ENCODE measurements at regions not wholly inside any gene's neighbourhood (a gene's known extent, or its start where the extent isn't known, plus 50 kb on each side); places are given as distances from the start of the nearest gene placed in this dataset.

GRCh38 chr1:217076902-217077301 is 353.7 kb upstream of the ESRRG start:
- TF ChIP-seq EGR1 (IDR thresholded peaks at IDR 0.05) (no peak), TEAD4 (IDR thresholded peaks at IDR 0.05) (no peak), YY1 (IDR thresholded peaks at IDR 0.05; ENCODE audit: low read depth) (no peak), TCF12 (IDR thresholded peaks at IDR 0.05; ENCODE audit: low read depth) (no peak), CEBPB (IDR thresholded peaks at IDR 0.05) (no peak), TAF1 (IDR thresholded peaks at IDR 0.05; ENCODE audit: low read depth) (no peak), FOXM1 (IDR thresholded peaks at IDR 0.05; ENCODE audit: borderline replicate concordance, low read depth) (no peak), CREB1 (IDR thresholded peaks at IDR 0.05; ENCODE audit: low read depth) (no peak), MAX (IDR thresholded peaks at IDR 0.05) (no peak), EP300 (IDR thresholded peaks at IDR 0.05; ENCODE audit: borderline replicate concordance) (no peak), RAD21 (IDR thresholded peaks at IDR 0.05; ENCODE audit: low read depth) (no peak)
- TF ChIP-seq, protein P1, sequence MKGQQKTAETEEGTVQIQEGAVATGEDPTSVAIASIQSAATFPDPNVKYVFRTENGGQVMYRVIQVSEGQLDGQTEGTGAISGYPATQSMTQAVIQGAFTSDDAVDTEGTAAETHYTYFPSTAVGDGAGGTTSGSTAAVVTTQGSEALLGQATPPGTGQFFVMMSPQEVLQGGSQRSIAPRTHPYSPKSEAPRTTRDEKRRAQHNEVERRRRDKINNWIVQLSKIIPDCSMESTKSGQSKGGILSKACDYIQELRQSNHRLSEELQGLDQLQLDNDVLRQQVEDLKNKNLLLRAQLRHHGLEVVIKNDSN (IDR thresholded peaks at IDR 0.05), result no peak
